IMR-90 (cell line): ENCODE measurements at regions not wholly inside any gene's neighbourhood (a gene's known extent, or its start where the extent isn't known, plus 50 kb on each side); places are given as distances from the start of the nearest gene placed in this dataset.

Source experiments
- ATAC-seq: fragments of 200-7000 bp; cut with Tn5 transposase; 2 replicates; pipeline ENCODE4 v1.9.1; 2020; ENCODE audit warnings: low read depth, mild to moderate bottlenecking, moderate library complexity
- BruUV-seq: library from RNA; stranded (reverse); fragments of 400-500 nt; replicated peaks from 2 replicates; lab custom pipeline; 2021; lab: Mats Ljungman, UMichigan
- CTCF ChIA-PET: fragments of 300-600 bp; formaldehyde crosslinking; extraction: SDS; loops from one replicate; lab custom pipeline; 2021; ENCODE audit warnings: antibody characterized with exemption; lab: Yijun Ruan, JAX
- POLR2A ChIA-PET: fragments of 300-600 bp; sonication (Branson Sonifier 250); formaldehyde crosslinking; loops from one replicate; lab custom pipeline; 2022; ENCODE audit warnings: antibody characterized with exemption; ENCODE audit not compliant: unreplicated experiment; lab: Charles Lee
- DNase-seq: peaks from one replicate; pipeline ENCODE4 v3.0.0; 2013
- H2AFZ ChIP-seq: replicated peaks from 2 replicates; pipeline ENCODE3; 2013; ENCODE audit warnings: low read length, mild to moderate bottlenecking; ENCODE audit not compliant: poor library complexity
- H2AK5ac ChIP-seq: 2 replicates; pipeline ENCODE4 v1.6.1; 2013; ENCODE audit warnings: low read depth, low read length, inconsistent platforms
- H2AK9ac ChIP-seq: replicated peaks from 2 replicates; pipeline ENCODE3; 2013; ENCODE audit warnings: mild to moderate bottlenecking, low read depth, low read length, moderate library complexity; ENCODE audit not compliant: poor library complexity
- H2BK120ac ChIP-seq: 2 replicates; pipeline ENCODE4 v1.6.1; 2013; ENCODE audit warnings: low read depth, low read length, inconsistent platforms
- H2BK15ac ChIP-seq: 3 replicates; pipeline ENCODE4 v1.6.1; 2013; ENCODE audit warnings: low read depth, low read length, inconsistent platforms
- H2BK20ac ChIP-seq: 2 replicates; pipeline ENCODE4 v1.6.1; 2013; ENCODE audit warnings: low read depth, mild to moderate bottlenecking, inconsistent platforms, low read length, moderate library complexity
- H2BK5ac ChIP-seq: 2 replicates; pipeline ENCODE4 v1.6.1; 2013; ENCODE audit warnings: mild to moderate bottlenecking, low read depth, low read length, inconsistent platforms; ENCODE audit not compliant: poor library complexity, severe bottlenecking
- H3K14ac ChIP-seq: replicated peaks from 2 replicates; pipeline ENCODE4 v1.6.1; 2013; ENCODE audit warnings: low read depth, low read length, inconsistent platforms
- H3K18ac ChIP-seq: 2 replicates; pipeline ENCODE4 v1.6.1; 2013; ENCODE audit warnings: low read depth, low read length, control low read depth
- H3K23ac ChIP-seq: 2 replicates; pipeline ENCODE4 v1.6.1; 2013; ENCODE audit warnings: low read depth, low read length, inconsistent platforms
- H3K27ac ChIP-seq: 2 replicates; pipeline ENCODE4 v1.5.1; 2013; ENCODE audit warnings: mild to moderate bottlenecking, control low read depth, low read length; ENCODE audit not compliant: insufficient read depth
- H3K27me3 ChIP-seq: 2 replicates; pipeline ENCODE4 v1.6.1; 2013; ENCODE audit warnings: low read length; ENCODE audit not compliant: control insufficient read depth, insufficient read depth
- H3K36me3 ChIP-seq: 2 replicates; pipeline ENCODE4 v1.6.1; 2013; ENCODE audit warnings: low read length, mixed read lengths; ENCODE audit not compliant: control insufficient read depth, insufficient read depth
- H3K4ac ChIP-seq: 2 replicates; pipeline ENCODE4 v1.6.1; 2013; ENCODE audit warnings: low read depth, low read length, inconsistent platforms
- H3K4me1 ChIP-seq: 2 replicates; pipeline ENCODE4 v1.6.1; 2013; ENCODE audit warnings: low read length, mixed read lengths; ENCODE audit not compliant: control insufficient read depth, insufficient read depth
- H3K4me2 ChIP-seq: 2 replicates; pipeline ENCODE4 v1.6.1; 2013; ENCODE audit warnings: low read depth, mild to moderate bottlenecking, control low read depth, low read length, moderate library complexity
- H3K4me3 ChIP-seq: 2 replicates; pipeline ENCODE4 v1.5.1; 2013; ENCODE audit warnings: low read depth, mild to moderate bottlenecking, control low read depth, low read length, moderate library complexity; ENCODE audit not compliant: insufficient read depth
- H3K56ac ChIP-seq: 2 replicates; pipeline ENCODE4 v1.6.1; 2013; ENCODE audit warnings: low read length, inconsistent platforms; ENCODE audit not compliant: insufficient read depth; ENCODE audit errors: extremely low read depth
- H3K79me1 ChIP-seq, 2 experiments: 2 replicates each; pipeline ENCODE4 v1.6.1; 2013; ENCODE audit warnings: low read length in 2 of 2, inconsistent platforms in 1 of 2, low read depth in 1 of 2
- H3K9ac ChIP-seq: 2 replicates; pipeline ENCODE4 v1.6.1; 2013; ENCODE audit warnings: low read depth, low read length, control low read depth
- H3K9me1 ChIP-seq: 2 replicates; pipeline ENCODE4 v1.6.1; 2013; ENCODE audit warnings: low read length, inconsistent platforms; ENCODE audit not compliant: insufficient read depth
- H3K9me3 ChIP-seq: 2 replicates; pipeline ENCODE4 v1.6.1; 2013; ENCODE audit warnings: low read length; ENCODE audit not compliant: control insufficient read depth, insufficient read depth
- H4K20me1 ChIP-seq: 2 replicates; pipeline ENCODE4 v1.6.1; 2013; ENCODE audit warnings: low read length, inconsistent platforms; ENCODE audit not compliant: insufficient read depth
- H4K5ac ChIP-seq: 2 replicates; pipeline ENCODE4 v1.6.1; 2013; ENCODE audit warnings: mild to moderate bottlenecking, low read depth, low read length, control low read depth
- H4K8ac ChIP-seq, 2 experiments: 2 replicates each; pipeline ENCODE4 v1.6.1; 2013; ENCODE audit warnings: low read depth in 2 of 2, low read length in 2 of 2, control low read depth in 1 of 2, inconsistent platforms in 1 of 2
- H4K91ac ChIP-seq: 2 replicates; pipeline ENCODE4 v1.6.1; 2013; ENCODE audit warnings: low read depth, low read length, inconsistent platforms; ENCODE audit not compliant: insufficient read depth
- BHLHE40 ChIP-seq: fragments of 150-350 bp; IDR thresholded peaks from 2 replicates; pipeline ENCODE4 v1.6.1; 2016; ENCODE audit warnings: mild to moderate bottlenecking, low read depth, low read length
- CEBPB ChIP-seq: IDR thresholded peaks from 2 replicates; pipeline ENCODE4 v1.6.1; 2012; ENCODE audit warnings: low read depth, low read length, improper control_type of control experiment
- CHD1 ChIP-seq: IDR thresholded peaks from 2 replicates; pipeline ENCODE4 v1.6.1; 2012; ENCODE audit warnings: low read depth, low read length, improper control_type of control experiment
- CTCF ChIP-seq: conservative IDR thresholded peaks from 2 replicates; pipeline ENCODE4 v1.5.1; 2012; ENCODE audit warnings: mild to moderate bottlenecking, low read depth, low read length, improper control_type of control experiment
- ELK1 ChIP-seq: fragments of 150-350 bp; IDR thresholded peaks from 2 replicates; pipeline ENCODE4 v1.6.1; 2016; ENCODE audit warnings: low read depth, mild to moderate bottlenecking, low read length, moderate library complexity, borderline replicate concordance
- FOS ChIP-seq: fragments of 150-350 bp; IDR thresholded peaks from 2 replicates; pipeline ENCODE4 v1.6.1; 2016; ENCODE audit warnings: low read depth, low read length
- MAZ ChIP-seq: IDR thresholded peaks from 2 replicates; pipeline ENCODE4 v1.6.1; 2012; ENCODE audit warnings: low read depth, mild to moderate bottlenecking, low read length, improper control_type of control experiment, moderate library complexity, borderline replicate concordance
- MXI1 ChIP-seq: IDR thresholded peaks from 2 replicates; pipeline ENCODE4 v1.6.1; 2012; ENCODE audit warnings: low read depth, mild to moderate bottlenecking, low read length, moderate library complexity, borderline replicate concordance
- NFE2L2 ChIP-seq: fragments of 150-350 bp; IDR thresholded peaks from 2 replicates; pipeline ENCODE4 v1.6.1; 2016; ENCODE audit warnings: low read depth, mild to moderate bottlenecking, low read length
- POLR2A ChIP-seq: IDR thresholded peaks from 2 replicates; pipeline ENCODE4 v1.6.1; 2012; ENCODE audit warnings: mild to moderate bottlenecking, low read depth, low read length
- RAD21 ChIP-seq: IDR thresholded peaks from 2 replicates; pipeline ENCODE4 v1.6.1; 2012; ENCODE audit warnings: low read length, improper control_type of control experiment
- RCOR1 ChIP-seq: IDR thresholded peaks from 2 replicates; pipeline ENCODE4 v1.6.1; 2012; ENCODE audit warnings: mild to moderate bottlenecking, low read length, improper control_type of control experiment; ENCODE audit not compliant: insufficient replicate concordance
- RFX5 ChIP-seq: IDR thresholded peaks from 2 replicates; pipeline ENCODE4 v1.8.0; 2012; ENCODE audit warnings: low read depth, mild to moderate bottlenecking, low read length, moderate library complexity
- SMC3 ChIP-seq: fragments of 150-350 bp; IDR thresholded peaks from 2 replicates; pipeline ENCODE4 v1.6.1; 2016; ENCODE audit warnings: low read depth, mild to moderate bottlenecking, antibody characterized with exemption, low read length, moderate library complexity
- USF2 ChIP-seq: fragments of 150-350 bp; IDR thresholded peaks from 2 replicates; pipeline ENCODE4 v1.6.1; 2017; ENCODE audit warnings: mild to moderate bottlenecking, antibody characterized with exemption, low read length, low read depth
- WGBS, 2 experiments: methylation state at CpG; one replicate each; pipeline versions ENCODE4 v1.1.5 to v1.1.7; 2013; ENCODE audit warnings: missing lambda C conversion rate in 2 of 2; ENCODE audit not compliant: insufficient read length in 1 of 2; ENCODE audit errors: extremely low coverage in 2 of 2; 5-methylcytosine and 5-hydroxymethylcytosine counted together
- dilution Hi-C: fragments of 300-500 bp; cut with HindIII; formaldehyde crosslinking; loops from one replicate; pipeline ENCODE4 v1.14.3; 2018; ENCODE audit warnings: low sequenced_read_pairs; ENCODE audit not compliant: unreplicated experiment
- in situ Hi-C: fragments of 300-500 bp; cut with MboI; formaldehyde crosslinking; loops from 3 replicates; pipeline ENCODE4 v1.14.3; 2019; ENCODE audit warnings: low sequenced_read_pairs, inconsistent platforms, mixed read lengths
- intact Hi-C: fragments of 100-400 bp; cut with micrococcal nuclease; formaldehyde crosslinking; loops from 2 replicates; pipeline ENCODE4 v1.10.0; 2022

- TF ChIP-seq MXI1, result no peak
- TF ChIP-seq RCOR1, result no peak
- no peak for TF ChIP-seq SMC3
Observed at GRCh38 chr22:19645391-19645790, 68.9 kb upstream of the SEPTIN5 start (continued).

- no peak for ATAC-seq
- no CpG with 5 or more reads among the region's 7 CpGs for WGBS, 2 experiments
- BruUV-seq, result no TSS peak
- TF ChIP-seq RCOR1 (no peak), RAD21 (no peak), CHD1 (no peak), CEBPB (no peak), MAZ (no peak), CTCF (no peak), FOS (no peak), BHLHE40 (no peak), POLR2A (no peak), ELK1 (no peak), SMC3 (no peak), MXI1 (no peak), RFX5 (no peak), NFE2L2 (no peak), USF2 (no peak)
Observed at GRCh38 chr22:19645905-19646304, 68.4 kb upstream of the SEPTIN5 start.

More at GRCh38 chr22:19645905-19646304, 68.4 kb upstream of the SEPTIN5 start:
- peaks cover 9% of the 10 kb centered on the region for H3K9me3 ChIP-seq
- in situ Hi-C loops (no loop called here), dilution Hi-C loops (no loop called here), intact Hi-C loops (no loop called here)
- no peak overlapping the region for H3K27ac ChIP-seq
- no peaks in the 10 kb centered on the region for H3K4me1 ChIP-seq
- no peak overlapping the region for H3K4ac ChIP-seq
- H3K18ac ChIP-seq, result no peak overlapping the region
- H3K23ac ChIP-seq, result no peak overlapping the region
- no peak overlapping the region for H3K4me2 ChIP-seq
- H2BK5ac ChIP-seq, result no peak overlapping the region
- no peak overlapping the region for H3K4me3 ChIP-seq
- H2AFZ ChIP-seq, result no peak overlapping the region
- H4K5ac ChIP-seq, result no peak overlapping the region
- H3K9ac ChIP-seq, result no peak overlapping the region
- no peak overlapping the region for H4K8ac ChIP-seq
- H2BK120ac ChIP-seq, result no peak overlapping the region
- H3K9me1 ChIP-seq, result no peaks in the 10 kb centered on the region
- no peak overlapping the region for H2AK9ac ChIP-seq
- peaks cover 15% of the 10 kb centered on the region for H3K27me3 ChIP-seq
- no peaks in the 10 kb centered on the region for H4K20me1 ChIP-seq
- H3K14ac ChIP-seq, result no peak overlapping the region
- no peak overlapping the region for H4K91ac ChIP-seq
- ChIA-PET POLR2A (no interaction called here), CTCF (no interaction called here)
- H2BK20ac ChIP-seq, result no peak overlapping the region
- H3K36me3 ChIP-seq, result no peaks in the 10 kb centered on the region
- H3K56ac ChIP-seq, result no peak overlapping the region
- DNase-seq, result no peak
- H3K79me1 ChIP-seq, result no peaks in the 10 kb centered on the region
- H2BK15ac ChIP-seq, result no peak overlapping the region
- no peak overlapping the region for H2AK5ac ChIP-seq
